ENCODE measurements at regions not wholly inside any gene's neighbourhood (a gene's known extent, or its start where the extent isn't known, plus 50 kb on each side); places are given as distances from the start of the nearest gene placed in this dataset.

DNA sequence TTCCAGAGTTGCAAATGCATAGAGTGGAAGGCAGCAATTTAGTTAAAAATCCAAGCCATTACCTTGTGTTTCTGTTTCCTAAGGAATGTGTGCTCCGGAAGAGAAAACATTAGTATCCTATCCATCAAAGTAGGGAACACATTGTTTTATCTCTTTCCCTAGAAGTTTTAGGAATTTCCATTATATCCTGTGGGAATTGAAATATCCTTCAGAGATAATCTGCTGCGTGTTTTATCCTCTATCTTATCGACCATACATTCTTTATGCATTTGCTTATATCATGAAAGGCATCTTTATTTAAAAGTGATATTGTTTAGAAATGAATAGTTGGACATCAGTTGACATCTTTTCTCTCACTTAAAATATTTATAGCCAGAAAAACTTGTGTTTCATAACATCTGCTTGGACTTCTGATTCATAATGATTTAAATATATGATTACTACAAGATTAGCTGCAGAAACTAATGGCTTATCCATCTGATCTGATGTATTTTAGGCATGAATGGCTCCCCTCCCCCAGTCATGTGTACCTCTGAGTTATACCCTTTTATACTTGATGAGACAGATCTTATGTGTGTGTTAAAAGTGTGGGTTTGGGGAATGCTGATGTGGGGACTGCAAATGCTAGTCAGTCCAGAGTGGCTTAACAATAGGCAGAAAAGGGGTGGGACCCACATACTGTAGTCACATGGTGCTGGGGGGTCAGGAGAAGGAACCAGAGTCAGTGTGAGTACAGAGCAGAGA lies 136.2 kb upstream of the ARHGAP28 start:
- Histone ChIP-seq H3K36me3 (ENCODE audit: insufficient read depth, low read length) (no peaks in the 10 kb centered on the region), H3K4me2 (ENCODE audit: low read depth, low read length, poor library complexity, severe bottlenecking) (no peak overlapping the region), H3K9ac (ENCODE audit: low read depth, low read length, poor library complexity, severe bottlenecking) (no peak overlapping the region), H3K79me2 (ENCODE audit: insufficient read depth, low read length) (no peaks in the 10 kb centered on the region), H3K4me1 (ENCODE audit: insufficient read depth, low read length, poor library complexity, severe bottlenecking) (no peaks in the 10 kb centered on the region), H3K9me2 (replicated peaks; ENCODE audit: low read depth, low read length) (no peaks in the 10 kb centered on the region), H2AFZ (ENCODE audit: low read length) (no peak overlapping the region), H3K27me3 (ENCODE audit: insufficient read depth, low read length, poor library complexity, severe bottlenecking) (no peaks in the 10 kb centered on the region), H4K20me1 (ENCODE audit: insufficient read depth, low read length, poor library complexity, severe bottlenecking) (no peaks in the 10 kb centered on the region), H3F3A (ENCODE audit: low read depth) (no peaks in the 10 kb centered on the region), H3K9me3 (ENCODE audit: insufficient read depth, low read depth, low read length) (no peaks in the 10 kb centered on the region), H3K4me3 (ENCODE audit: low read length, poor library complexity, severe bottlenecking) (no peak overlapping the region)
- TF ChIP-seq EZH2phosphoT487 (IDR thresholded peaks at IDR 0.05; ENCODE audit: borderline replicate concordance), result no peak
- TF ChIP-seq, protein P1, sequence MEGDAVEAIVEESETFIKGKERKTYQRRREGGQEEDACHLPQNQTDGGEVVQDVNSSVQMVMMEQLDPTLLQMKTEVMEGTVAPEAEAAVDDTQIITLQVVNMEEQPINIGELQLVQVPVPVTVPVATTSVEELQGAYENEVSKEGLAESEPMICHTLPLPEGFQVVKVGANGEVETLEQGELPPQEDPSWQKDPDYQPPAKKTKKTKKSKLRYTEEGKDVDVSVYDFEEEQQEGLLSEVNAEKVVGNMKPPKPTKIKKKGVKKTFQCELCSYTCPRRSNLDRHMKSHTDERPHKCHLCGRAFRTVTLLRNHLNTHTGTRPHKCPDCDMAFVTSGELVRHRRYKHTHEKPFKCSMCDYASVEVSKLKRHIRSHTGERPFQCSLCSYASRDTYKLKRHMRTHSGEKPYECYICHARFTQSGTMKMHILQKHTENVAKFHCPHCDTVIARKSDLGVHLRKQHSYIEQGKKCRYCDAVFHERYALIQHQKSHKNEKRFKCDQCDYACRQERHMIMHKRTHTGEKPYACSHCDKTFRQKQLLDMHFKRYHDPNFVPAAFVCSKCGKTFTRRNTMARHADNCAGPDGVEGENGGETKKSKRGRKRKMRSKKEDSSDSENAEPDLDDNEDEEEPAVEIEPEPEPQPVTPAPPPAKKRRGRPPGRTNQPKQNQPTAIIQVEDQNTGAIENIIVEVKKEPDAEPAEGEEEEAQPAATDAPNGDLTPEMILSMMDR (conservative IDR thresholded peaks at IDR 0.05; ENCODE audit: low read length), result no peak

DNA sequence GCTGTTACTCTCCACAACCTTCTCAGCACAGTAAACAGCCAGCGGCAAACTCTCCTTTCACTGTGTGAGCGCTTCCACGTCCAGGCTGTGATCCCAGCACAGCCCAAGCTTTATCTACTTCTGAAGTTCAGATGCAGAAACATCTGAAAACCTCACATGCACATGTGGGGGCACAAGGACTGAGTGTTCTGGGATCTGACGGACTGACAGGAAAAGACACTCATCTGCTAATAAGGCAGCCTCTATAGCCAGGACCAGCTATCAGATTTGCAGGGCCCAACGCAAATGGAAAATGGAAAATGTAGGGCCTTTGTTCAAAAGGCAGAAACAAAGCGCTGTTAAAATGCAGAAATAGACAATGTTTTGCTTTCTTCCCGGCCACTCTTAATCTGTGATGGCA lies 133.8 kb upstream of the ARHGAP28 start:
- H3K9me3 ChIP-seq (ENCODE audit: insufficient read depth, low read depth, low read length), result no peaks in the 10 kb centered on the region
- H3K36me3 ChIP-seq (ENCODE audit: insufficient read depth, low read length), result no peaks in the 10 kb centered on the region
- TF ChIP-seq, protein P1 (conservative IDR thresholded peaks at IDR 0.05; ENCODE audit: low read length), result no peak
- no peak for TF ChIP-seq EZH2phosphoT487 (IDR thresholded peaks at IDR 0.05; ENCODE audit: borderline replicate concordance)
- H3K9ac ChIP-seq (ENCODE audit: low read depth, low read length, poor library complexity, severe bottlenecking), result no peak overlapping the region
- no peak overlapping the region for H3K4me3 ChIP-seq (ENCODE audit: low read length, poor library complexity, severe bottlenecking)
- H2AFZ ChIP-seq (ENCODE audit: low read length), result no peak overlapping the region
- H4K20me1 ChIP-seq (ENCODE audit: insufficient read depth, low read length, poor library complexity, severe bottlenecking), result no peaks in the 10 kb centered on the region
- no peak overlapping the region for H3K4me2 ChIP-seq (ENCODE audit: low read depth, low read length, poor library complexity, severe bottlenecking)
- no peaks in the 10 kb centered on the region for H3K9me2 ChIP-seq (replicated peaks; ENCODE audit: low read depth, low read length)
- no peaks in the 10 kb centered on the region for H3F3A ChIP-seq (ENCODE audit: low read depth)
- no peaks in the 10 kb centered on the region for H3K27me3 ChIP-seq (ENCODE audit: insufficient read depth, low read length, poor library complexity, severe bottlenecking)
- H3K79me2 ChIP-seq (ENCODE audit: insufficient read depth, low read length), result no peaks in the 10 kb centered on the region
- no peaks in the 10 kb centered on the region for H3K4me1 ChIP-seq (ENCODE audit: insufficient read depth, low read length, poor library complexity, severe bottlenecking)

DNA sequence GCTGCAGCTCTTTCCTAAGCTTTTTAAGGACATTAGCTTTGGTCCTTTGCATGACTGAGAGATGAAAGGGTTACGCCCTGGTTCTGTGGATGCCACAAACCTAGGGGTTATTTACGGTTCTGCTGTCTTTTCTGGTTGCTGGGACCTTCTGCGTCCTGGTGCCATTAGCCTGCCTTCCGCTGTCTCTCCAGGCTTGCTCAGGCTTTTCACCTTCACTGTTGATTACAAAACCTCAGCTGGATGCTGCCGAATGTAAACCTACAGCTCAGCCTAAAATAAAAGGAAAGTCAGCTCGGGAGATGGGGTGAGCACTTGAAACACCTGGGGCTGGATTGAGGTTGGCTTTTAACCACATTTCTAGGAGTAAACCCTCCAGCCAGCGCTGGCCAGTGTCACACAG lies 130.9 kb upstream of the ARHGAP28 start:
- Histone ChIP-seq H3K4me1 (ENCODE audit: insufficient read depth, low read length, poor library complexity, severe bottlenecking) (no peaks in the 10 kb centered on the region), H3K9ac (ENCODE audit: low read depth, low read length, poor library complexity, severe bottlenecking) (no peak overlapping the region), H3K4me3 (ENCODE audit: low read length, poor library complexity, severe bottlenecking) (no peak overlapping the region), H2AFZ (ENCODE audit: low read length) (no peak overlapping the region), H3K79me2 (ENCODE audit: insufficient read depth, low read length) (no peaks in the 10 kb centered on the region), H3F3A (ENCODE audit: low read depth) (no peaks in the 10 kb centered on the region), H3K27me3 (ENCODE audit: insufficient read depth, low read length, poor library complexity, severe bottlenecking) (no peaks in the 10 kb centered on the region), H3K4me2 (ENCODE audit: low read depth, low read length, poor library complexity, severe bottlenecking) (no peak overlapping the region), H3K36me3 (ENCODE audit: insufficient read depth, low read length) (no peaks in the 10 kb centered on the region), H3K9me3 (ENCODE audit: insufficient read depth, low read depth, low read length) (0 out of 2 replicates have a peak, but pooled peaks cover 3% of the 10 kb centered on the region), H3K9me2 (replicated peaks; ENCODE audit: low read depth, low read length) (no peaks in the 10 kb centered on the region), H4K20me1 (ENCODE audit: insufficient read depth, low read length, poor library complexity, severe bottlenecking) (no peaks in the 10 kb centered on the region)
- TF ChIP-seq EZH2phosphoT487 (IDR thresholded peaks at IDR 0.05; ENCODE audit: borderline replicate concordance), result no peak
- TF ChIP-seq, protein P1 (conservative IDR thresholded peaks at IDR 0.05; ENCODE audit: low read length), result no peak

Data from Loucy (cell line).